HCT116 (cell line): ENCODE measurements at regions not wholly inside any gene's neighbourhood (a gene's known extent, or its start where the extent isn't known, plus 50 kb on each side); places are given as distances from the start of the nearest gene placed in this dataset.

Source experiments
- ATAC-seq: fragments of 200-7000 bp; cut with Tn5 transposase; 2 replicates; pipeline ENCODE4 v1.9.1; 2020; ENCODE audit warnings: mild to moderate bottlenecking, moderate library complexity
- BruUV-seq: library from RNA; stranded (reverse); fragments of 400-500 nt; replicated peaks from 2 replicates; lab custom pipeline; 2021; lab: Mats Ljungman, UMichigan
- CTCF ChIA-PET: fragments of 300-600 bp; sonication (Branson Sonifier 250); formaldehyde crosslinking; loops from one replicate; lab custom pipeline; 2021; ENCODE audit warnings: antibody characterized with exemption; lab: Charles Lee
- POLR2A ChIA-PET: fragments of 300-600, 350-600 bp; sonication (Branson Sonifier 250); formaldehyde crosslinking; loops from one replicate; lab custom pipeline; 2021; ENCODE audit warnings: antibody characterized with exemption; lab: Charles Lee
- RAD21 ChIA-PET, 2 experiments: fragments of 300-600 bp; sonication (Branson Sonifier 250); formaldehyde crosslinking; loops; one replicate each; lab custom pipeline; 2023; ENCODE audit warnings: low total read pairs in 2 of 2; ENCODE audit not compliant: uncharacterized antibody in 2 of 2, unreplicated experiment in 2 of 2, low non-redundant PET in 1 of 2; lab: Charles Lee
- DNase-seq: peaks from one replicate; pipeline ENCODE4 v3.0.0-alpha.2; 2010; ENCODE audit warnings: low read depth, low spot score
- H2AFZ ChIP-seq: fragments of 200-600 bp; shearing (Covaris generic), sonication (generic); 2 replicates; pipeline ENCODE4 v1.6.1; 2017; ENCODE audit warnings: low read depth, mixed run types, mixed read lengths, antibody characterized with exemption, low read length; ENCODE audit not compliant: poor library complexity, severe bottlenecking
- H3K27ac ChIP-seq: 2 replicates; pipeline ENCODE4 v1.5.1; 2012; ENCODE audit warnings: low read depth, low read length
- H3K27me3 ChIP-seq: fragments of 200-600 bp; sonication (generic); 2 replicates; pipeline ENCODE4 v1.6.1; 2016; ENCODE audit warnings: mixed run types, low read length, mixed read lengths; ENCODE audit not compliant: insufficient read depth
- H3K36me3 ChIP-seq, 2 experiments: fragments of 200-500 bp in 1 of 2; fragments of 200-600 bp in 1 of 2; sonication (Bioruptor generic) in 1 of 2; sonication (generic) in 1 of 2; 2 replicates each; pipeline versions ENCODE4 v1.5.1 to v1.6.1; 2014 to 2016; ENCODE audit warnings: low read length in 2 of 2, inconsistent platforms in 1 of 2, mixed read lengths in 1 of 2, mixed run types in 1 of 2; ENCODE audit not compliant: insufficient read depth in 2 of 2, control insufficient read depth in 1 of 2
- H3K4me1 ChIP-seq, 2 experiments: fragments of 200-600 bp in 1 of 2; sonication (generic) in 1 of 2; 2 replicates each; pipeline versions ENCODE4 v1.5.1 to v1.6.1; 2012 to 2017; ENCODE audit warnings: low read length in 2 of 2, inconsistent platforms in 1 of 2, mild to moderate bottlenecking in 1 of 2, mixed read lengths in 1 of 2, mixed run types in 1 of 2, moderate library complexity in 1 of 2; ENCODE audit not compliant: insufficient read depth in 2 of 2, control insufficient read depth in 1 of 2
- H3K4me2 ChIP-seq: fragments of 200-600 bp; sonication (generic); 2 replicates; pipeline ENCODE4 v1.6.1; 2017; ENCODE audit warnings: mixed run types, low read length, mixed read lengths
- H3K4me3 ChIP-seq, 2 experiments: fragments of 200-600 bp in 1 of 2; sonication (generic) in 1 of 2; replicated peaks in 1 of 2; 2 replicates each; pipeline ENCODE4 v1.5.1; 2011 to 2016; ENCODE audit warnings: low read length in 2 of 2, control low read depth in 1 of 2, low read depth in 1 of 2, mild to moderate bottlenecking in 1 of 2, mixed read lengths in 1 of 2, mixed run types in 1 of 2
- H3K79me2 ChIP-seq: fragments of 200-600 bp; sonication (generic); 2 replicates; pipeline ENCODE4 v1.6.1; 2017; ENCODE audit warnings: mild to moderate bottlenecking, mixed run types, low read length, moderate library complexity, mixed read lengths; ENCODE audit not compliant: insufficient read depth
- H3K9ac ChIP-seq: fragments of 200-600 bp; sonication (generic); 2 replicates; pipeline ENCODE4 v1.6.1; 2016; ENCODE audit warnings: low read length, mixed read lengths
- H3K9me2 ChIP-seq: fragments of 200-600 bp; sonication (generic), shearing (Covaris generic); 2 replicates; pipeline ENCODE4 v1.6.1; 2017; ENCODE audit warnings: mixed run types, mild to moderate bottlenecking, moderate library complexity; ENCODE audit not compliant: insufficient read depth
- H3K9me3 ChIP-seq, 2 experiments: fragments of 200-500 bp in 1 of 2; fragments of 200-600 bp in 1 of 2; sonication (Bioruptor generic) in 1 of 2; sonication (generic) in 1 of 2; 2 replicates each; pipeline ENCODE4 v1.6.1; 2014 to 2017; ENCODE audit warnings: low read length in 2 of 2, mixed read lengths in 2 of 2, inconsistent platforms in 1 of 2, low read depth in 1 of 2, mild to moderate bottlenecking in 1 of 2, mixed run types in 1 of 2, moderate library complexity in 1 of 2; ENCODE audit not compliant: control insufficient read depth in 1 of 2, insufficient read depth in 1 of 2
- H4K20me1 ChIP-seq: fragments of 200-600 bp; sonication (generic), shearing (Covaris generic); 2 replicates; pipeline ENCODE4 v1.6.1; 2017; ENCODE audit warnings: mixed run types, mild to moderate bottlenecking, moderate library complexity; ENCODE audit not compliant: insufficient read depth
- CEBPB ChIP-seq: IDR thresholded peaks from 2 replicates; pipeline ENCODE4 v1.6.1; 2012; ENCODE audit warnings: low read depth
- ELF1 ChIP-seq: IDR thresholded peaks from 2 replicates; pipeline ENCODE4 v1.6.1; 2012; ENCODE audit warnings: low read depth, borderline replicate concordance
- EZH2phosphoT487 ChIP-seq: fragments of 200-600 bp; IDR thresholded peaks from 2 replicates; pipeline ENCODE4 v1.6.1; 2018; ENCODE audit warnings: antibody characterized with exemption, borderline replicate concordance
- JUND ChIP-seq: IDR thresholded peaks from 2 replicates; pipeline ENCODE4 v1.6.1; 2012
- RAD21 ChIP-seq: IDR thresholded peaks from 2 replicates; pipeline ENCODE4 v1.6.1; 2012; ENCODE audit warnings: low read depth, mild to moderate bottlenecking
- SIN3A ChIP-seq: IDR thresholded peaks from 2 replicates; pipeline ENCODE4 v1.6.1; 2012; ENCODE audit warnings: low read depth
- SP1 ChIP-seq: IDR thresholded peaks from 2 replicates; pipeline ENCODE4 v1.6.1; 2012; ENCODE audit warnings: low read depth
- SRF ChIP-seq: IDR thresholded peaks from 2 replicates; pipeline ENCODE4 v1.6.1; 2012; ENCODE audit warnings: low read depth
- YY1 ChIP-seq: IDR thresholded peaks from 2 replicates; pipeline ENCODE4 v1.6.1; 2011; ENCODE audit warnings: low read length, low read depth, moderate library complexity, mild to moderate bottlenecking; ENCODE audit not compliant: insufficient replicate concordance; ENCODE audit errors: extremely low read depth
- ZFX ChIP-seq: fragments of 450-650 bp; IDR thresholded peaks from 2 replicates; pipeline ENCODE4 v1.6.1; 2017
- ZNF274 ChIP-seq: fragments of 200-500 bp; sonication (Bioruptor generic); IDR thresholded peaks from 2 replicates; pipeline ENCODE4 v1.6.1; 2014; ENCODE audit warnings: mild to moderate bottlenecking, low read depth, low read length, inconsistent platforms
- intact Hi-C: fragments of 100-400 bp; cut with micrococcal nuclease; formaldehyde crosslinking; loops from 2 replicates; pipeline ENCODE4 v1.10.0; 2022
- TF ChIP-seq, protein P1 (sequence below): IDR thresholded peaks from 2 replicates; pipeline ENCODE4 v1.6.1; 2011; ENCODE audit warnings: mild to moderate bottlenecking, low read length, moderate library complexity; ENCODE audit not compliant: insufficient replicate concordance; ENCODE audit errors: extremely low read depth

DNA sequence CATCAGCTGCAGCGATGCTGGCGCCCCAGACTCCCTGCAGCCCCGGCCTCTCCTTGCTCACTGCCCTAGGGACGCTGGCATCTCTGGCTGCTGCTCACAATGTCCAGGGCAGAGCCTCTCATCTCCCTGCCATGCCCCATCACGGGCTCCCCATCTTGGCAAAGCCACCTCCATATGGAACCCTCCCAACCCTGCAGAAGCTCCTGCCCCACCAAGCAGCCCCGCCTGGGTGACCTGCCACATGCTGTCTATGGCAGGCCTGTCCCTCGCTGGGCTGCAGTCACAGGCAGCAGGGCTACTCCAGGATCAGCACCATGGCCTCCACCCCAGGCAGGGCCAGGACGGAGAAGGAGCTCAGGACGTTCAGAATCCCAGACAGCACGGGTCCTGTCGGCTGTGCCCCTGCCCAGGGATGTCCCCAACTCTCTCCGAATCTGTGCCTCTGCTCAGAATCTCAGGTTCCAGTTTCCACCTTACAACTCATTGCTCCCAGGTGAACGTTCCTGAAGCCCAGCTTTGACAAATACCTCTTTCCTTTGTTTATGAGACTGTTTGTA, 58.4 kb downstream of the PLXNA1 start:
- TF ChIP-seq RAD21 (no peak), ZNF274 (no peak), JUND (no peak), ELF1 (no peak), SRF (no peak), SIN3A (no peak), YY1 (no peak), SP1 (no peak), CEBPB (no peak), ZFX (no peak), EZH2phosphoT487 (no peak)
- TF ChIP-seq, protein P1, sequence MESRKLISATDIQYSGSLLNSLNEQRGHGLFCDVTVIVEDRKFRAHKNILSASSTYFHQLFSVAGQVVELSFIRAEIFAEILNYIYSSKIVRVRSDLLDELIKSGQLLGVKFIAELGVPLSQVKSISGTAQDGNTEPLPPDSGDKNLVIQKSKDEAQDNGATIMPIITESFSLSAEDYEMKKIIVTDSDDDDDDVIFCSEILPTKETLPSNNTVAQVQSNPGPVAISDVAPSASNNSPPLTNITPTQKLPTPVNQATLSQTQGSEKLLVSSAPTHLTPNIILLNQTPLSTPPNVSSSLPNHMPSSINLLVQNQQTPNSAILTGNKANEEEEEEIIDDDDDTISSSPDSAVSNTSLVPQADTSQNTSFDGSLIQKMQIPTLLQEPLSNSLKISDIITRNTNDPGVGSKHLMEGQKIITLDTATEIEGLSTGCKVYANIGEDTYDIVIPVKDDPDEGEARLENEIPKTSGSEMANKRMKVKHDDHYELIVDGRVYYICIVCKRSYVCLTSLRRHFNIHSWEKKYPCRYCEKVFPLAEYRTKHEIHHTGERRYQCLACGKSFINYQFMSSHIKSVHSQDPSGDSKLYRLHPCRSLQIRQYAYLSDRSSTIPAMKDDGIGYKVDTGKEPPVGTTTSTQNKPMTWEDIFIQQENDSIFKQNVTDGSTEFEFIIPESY, result no peak
- TF ChIP-seq, all 23 proteins: peak for 0
- no peak overlapping the region for H3K9ac ChIP-seq
- ChIA-PET CTCF (no interaction called here), POLR2A (no interaction called here), RAD21 (no interaction called here)
- H3K27me3 ChIP-seq, result no peaks in the 10 kb centered on the region
- H3K27ac ChIP-seq, result no peak overlapping the region
- peaks cover 20 to 43% of the 10 kb centered on the region in 2 experiments for H3K4me1 ChIP-seq
- no peak for DNase-seq
- no peak overlapping the region for H2AFZ ChIP-seq
- no peaks in the 10 kb centered on the region for H3K9me2 ChIP-seq
- H3K79me2 ChIP-seq, result no peaks in the 10 kb centered on the region
- intact Hi-C loops, result no loop called here
- no peak overlapping the region for H3K4me2 ChIP-seq
- BruUV-seq, result no TSS peak
- H3K36me3 ChIP-seq, result no peaks in the 10 kb centered on the region
- H3K4me3 ChIP-seq, result no peak overlapping the region
- no peaks in the 10 kb centered on the region for H4K20me1 ChIP-seq
- no peaks in the 10 kb centered on the region for H3K9me3 ChIP-seq
- ATAC-seq, result no peak
